Mesenteric fat pad (tissue), 1 donor: ENCODE measurements at regions not wholly inside any gene's neighbourhood (a gene's known extent, or its start where the extent isn't known, plus 50 kb on each side); places are given as distances from the start of the nearest gene placed in this dataset.
"Not testable (repeated sequence)": the region's sequence is repeated elsewhere in the genome, so short reads cannot be mapped to it uniquely, and the experiment has no call there.

Source experiments
- DNase-seq: peaks from one replicate; pipeline ENCODE4 v3.0.0-alpha.2; 2020; ENCODE audit warnings: low spot score
- donor health status: DM: yes; HTN: yes; CAD: no.

- no peak for DNase-seq
These were observed 52.3 kb downstream of the MRPL57 start for GRCh38 chr13:21228738-21229137.

GRCh38 chr13:21229241-21230024, 53.0 kb downstream of the MRPL57 start:
- DNase-seq: no peak

- no peak for DNase-seq
These were observed 54.1 kb downstream of the MRPL57 start for GRCh38 chr13:21230516-21230915.

- DNase-seq: no peak
These were observed 55.0 kb downstream of the MRPL57 start for GRCh38 chr13:21231426-21231940.

- no peak for DNase-seq
These were observed 55.7 kb downstream of the MRPL57 start for GRCh38 chr13:21232196-21232595.

GRCh38 chr13:21232599-21232998, 56.1 kb downstream of the MRPL57 start:
- no peak for DNase-seq

- no peak for DNase-seq
These were observed 56.6 kb downstream of the MRPL57 start for GRCh38 chr13:21233086-21233485.

GRCh38 chr13:21234526-21234925, 58.1 kb downstream of the MRPL57 start:
- no peak for DNase-seq

GRCh38 chr13:21235174-21235573, 58.7 kb downstream of the MRPL57 start:
- DNase-seq: no peak

- DNase-seq: no peak
These were observed 60.6 kb downstream of the MRPL57 start for GRCh38 chr13:21237081-21237480.

- DNase-seq: no peak
These were observed 61.8 kb downstream of the MRPL57 start for GRCh38 chr13:21238267-21238666.

GRCh38 chr13:21240586-21240985, 64.1 kb downstream of the MRPL57 start:
- no peak for DNase-seq

GRCh38 chr13:21242236-21242635, 65.8 kb downstream of the MRPL57 start:
- DNase-seq: no peak

GRCh38 chr13:21243045-21243897, 66.8 kb downstream of the MRPL57 start:
- no peak for DNase-seq

GRCh38 chr13:21243898-21244184, 67.4 kb downstream of the MRPL57 start:
- not testable (repeated sequence) for DNase-seq

GRCh38 chr13:21246761-21247452, 70.4 kb downstream of the MRPL57 start:
- no peak for DNase-seq

GRCh38 chr13:21256351-21256761, 79.9 kb downstream of the MRPL57 start:
- DNase-seq: no peak

GRCh38 chr13:21256891-21257290, 80.4 kb downstream of the MRPL57 start:
- no peak for DNase-seq

GRCh38 chr13:21259571-21260455, 83.4 kb downstream of the MRPL57 start:
- DNase-seq: no peak

- DNase-seq: not testable (repeated sequence)
These were observed 84.3 kb downstream of the MRPL57 start for GRCh38 chr13:21260561-21261290.
